ENCODE measurements at regions not wholly inside any gene's neighbourhood (a gene's known extent, or its start where the extent isn't known, plus 50 kb on each side); places are given as distances from the start of the nearest gene placed in this dataset.
"Not testable (repeated sequence)": the region's sequence is repeated elsewhere in the genome, so short reads cannot be mapped to it uniquely, and the experiment has no call there.

GRCh38 chr6:14217728-14218518 lies 100.4 kb downstream of the CD83 start:
- no peak for DNase-seq (ENCODE audit: low read depth in 2 of 2)

GRCh38 chr6:14218519-14218800 lies 100.9 kb downstream of the CD83 start:
- no peak for DNase-seq (ENCODE audit: low read depth in 2 of 2)

GRCh38 chr6:14221564-14222279 lies 104.2 kb downstream of the CD83 start:
- no peak for DNase-seq (ENCODE audit: low read depth in 2 of 2)

DNA sequence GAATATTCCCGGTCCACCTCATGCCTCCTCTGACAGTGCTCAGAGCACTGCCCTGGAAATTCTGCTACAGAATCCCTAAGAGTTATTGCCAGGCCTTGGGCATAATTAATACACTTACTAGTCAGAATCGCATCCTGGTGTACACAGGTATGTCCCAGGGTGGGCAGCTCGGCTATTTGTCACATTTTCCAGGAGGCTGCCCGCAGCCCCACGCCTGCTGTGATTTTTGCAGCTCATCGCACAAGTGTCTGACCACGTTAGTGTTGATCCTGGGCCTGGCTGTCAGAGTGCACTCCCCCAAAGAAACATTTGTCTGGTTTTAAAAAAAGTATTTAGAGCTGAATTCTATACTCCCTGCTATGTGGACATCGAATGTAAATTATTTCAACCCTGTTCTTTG lies 105.4 kb downstream of the CD83 start:
- no peak for DNase-seq (ENCODE audit: low read depth in 2 of 2)

GRCh38 chr6:14224359-14225103 lies 107.0 kb downstream of the CD83 start:
- DNase-seq (ENCODE audit: low read depth in 2 of 2) = no peak

GRCh38 chr6:14226051-14226660 lies 108.6 kb downstream of the CD83 start:
- no peak for DNase-seq (ENCODE audit: low read depth in 2 of 2)

- DNase-seq (ENCODE audit: low read depth in 2 of 2) = peak; percentile 56 to 57
Observed at GRCh38 chr6:14228571-14228970, 111.0 kb downstream of the CD83 start.

GRCh38 chr6:14231071-14231483 lies 113.5 kb downstream of the CD83 start:
- no peak for DNase-seq (ENCODE audit: low read depth in 2 of 2)

GRCh38 chr6:14231501-14232280 lies 114.1 kb downstream of the CD83 start:
- no peak for DNase-seq (ENCODE audit: low read depth in 2 of 2)

- no peak for DNase-seq (ENCODE audit: low read depth in 2 of 2)
Observed at GRCh38 chr6:14232889-14233288, 115.3 kb downstream of the CD83 start.

GRCh38 chr6:14235653-14236356 lies 118.2 kb downstream of the CD83 start:
- no peak for DNase-seq (ENCODE audit: low read depth in 2 of 2)

DNA sequence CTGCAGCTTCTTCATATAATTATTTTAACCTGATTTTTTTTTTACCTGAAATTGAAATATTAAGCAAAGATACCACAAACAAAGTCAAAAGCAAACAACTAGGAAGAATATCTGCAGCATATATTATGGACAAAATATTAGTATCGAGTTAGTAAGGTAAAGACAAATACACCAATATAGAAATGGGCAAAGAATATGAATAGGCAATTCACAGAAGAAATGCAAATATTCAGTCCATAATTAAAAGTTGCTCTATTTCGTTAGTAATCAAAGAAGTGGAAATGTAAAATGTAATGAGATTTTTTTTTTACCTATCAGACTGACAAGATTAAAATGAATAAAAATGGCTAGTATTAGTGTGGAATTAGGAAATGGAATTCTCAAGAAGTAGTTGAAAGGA lies 121.5 kb downstream of the CD83 start:
- no peak for DNase-seq (ENCODE audit: low read depth in 2 of 2)

DNA sequence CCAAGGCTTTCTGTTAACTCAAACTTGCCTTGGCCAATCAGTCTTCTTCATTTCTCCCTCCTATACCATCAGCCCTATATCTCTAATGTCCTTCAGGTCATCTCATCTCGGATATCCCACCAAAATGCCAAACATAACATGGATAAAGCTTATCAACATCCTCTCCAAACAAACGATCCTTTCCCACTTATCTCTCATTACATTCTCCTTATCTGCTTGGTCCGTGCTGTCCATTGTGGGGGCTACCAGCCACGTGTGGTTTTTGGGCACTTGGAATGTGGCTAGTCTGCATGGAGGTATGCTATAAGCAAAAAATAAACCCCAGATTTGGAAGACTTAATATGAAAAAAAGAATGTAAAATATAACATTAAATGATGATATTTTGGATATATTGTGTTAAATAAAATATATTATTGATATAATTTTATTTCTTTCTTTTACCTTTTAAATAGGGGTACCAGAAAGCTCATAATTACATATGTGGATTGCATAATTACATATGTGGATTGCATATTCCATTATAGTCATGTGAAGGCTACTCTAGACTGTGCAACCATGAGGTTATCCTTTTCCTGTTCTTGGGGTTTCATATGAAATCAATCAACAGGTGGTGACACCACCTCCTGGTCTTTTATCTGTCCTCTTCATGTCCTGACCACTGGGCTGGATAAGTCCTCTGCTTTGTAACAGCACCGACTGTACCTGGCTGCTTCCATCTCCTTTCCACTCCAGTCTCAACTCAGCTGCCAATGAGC lies 123.0 kb downstream of the CD83 start:
- no peak for DNase-seq (ENCODE audit: low read depth in 2 of 2)

DNA sequence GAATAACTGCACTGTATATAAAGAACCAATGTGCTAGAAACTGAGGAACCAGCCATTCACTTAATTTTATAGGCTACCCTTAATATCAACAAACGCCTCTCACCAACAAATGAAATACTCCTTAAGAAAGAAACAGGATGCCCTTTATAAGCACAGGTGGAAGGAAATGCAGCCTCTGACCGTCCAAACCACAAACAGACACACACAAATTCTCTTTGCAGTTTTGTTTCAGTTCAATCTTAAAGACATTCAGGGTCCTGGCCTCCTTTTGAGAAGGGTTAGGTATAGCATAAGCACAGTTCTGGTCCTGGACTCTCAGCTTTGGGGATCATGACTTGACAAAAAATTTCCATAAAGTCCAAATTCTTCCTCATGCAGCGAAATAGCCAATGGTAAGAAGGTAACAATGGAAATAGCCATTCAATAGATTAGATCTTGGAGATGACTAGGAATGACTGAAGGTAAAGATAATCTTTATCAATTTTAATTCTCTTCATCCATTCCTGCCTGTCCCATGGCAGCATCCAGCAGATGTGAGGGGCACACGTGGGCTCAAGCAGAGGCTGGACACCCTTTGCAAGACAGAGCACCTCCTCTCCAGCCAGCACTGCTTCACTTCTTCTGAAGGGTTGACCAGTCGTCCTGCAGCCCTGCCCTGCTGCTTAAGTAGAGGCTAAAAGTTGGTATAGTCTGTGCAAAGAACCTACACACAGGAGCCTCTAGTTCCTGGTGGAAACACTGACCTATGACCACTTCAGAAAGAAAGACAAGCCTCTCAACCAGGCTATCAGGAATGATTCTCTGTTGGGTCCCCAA lies 123.9 kb downstream of the CD83 start:
- no peak for DNase-seq (ENCODE audit: low read depth in 2 of 2)

DNA sequence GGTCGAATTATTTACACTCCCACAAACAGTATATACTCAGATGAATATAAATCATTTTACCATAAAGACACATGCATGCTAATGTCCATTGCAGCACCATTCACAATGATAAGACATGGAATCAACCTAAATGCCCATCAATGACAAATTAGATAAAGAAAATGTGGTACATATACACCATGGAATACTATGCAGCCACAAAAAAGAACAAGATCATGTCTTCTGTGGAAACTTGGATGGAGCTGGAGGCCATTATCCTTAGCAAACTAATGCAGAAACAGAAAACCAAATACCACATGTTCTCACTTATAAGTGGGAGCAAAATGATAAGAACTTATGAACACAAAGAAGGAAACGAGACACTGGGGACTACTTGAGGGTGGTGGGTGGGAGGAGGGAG lies 125.3 kb downstream of the CD83 start:
- DNase-seq (ENCODE audit: low read depth in 2 of 2) = not testable (repeated sequence)

- DNase-seq (ENCODE audit: low read depth in 2 of 2) = no peak
Observed at GRCh38 chr6:14243597-14243996, 126.0 kb downstream of the CD83 start.

- DNase-seq (ENCODE audit: low read depth in 2 of 2) = no peak
Observed at GRCh38 chr6:14246876-14247275, 129.3 kb downstream of the CD83 start.

- no peak for DNase-seq (ENCODE audit: low read depth in 2 of 2)
Observed at GRCh38 chr6:14250573-14250972, 133.0 kb downstream of the CD83 start.

DNA sequence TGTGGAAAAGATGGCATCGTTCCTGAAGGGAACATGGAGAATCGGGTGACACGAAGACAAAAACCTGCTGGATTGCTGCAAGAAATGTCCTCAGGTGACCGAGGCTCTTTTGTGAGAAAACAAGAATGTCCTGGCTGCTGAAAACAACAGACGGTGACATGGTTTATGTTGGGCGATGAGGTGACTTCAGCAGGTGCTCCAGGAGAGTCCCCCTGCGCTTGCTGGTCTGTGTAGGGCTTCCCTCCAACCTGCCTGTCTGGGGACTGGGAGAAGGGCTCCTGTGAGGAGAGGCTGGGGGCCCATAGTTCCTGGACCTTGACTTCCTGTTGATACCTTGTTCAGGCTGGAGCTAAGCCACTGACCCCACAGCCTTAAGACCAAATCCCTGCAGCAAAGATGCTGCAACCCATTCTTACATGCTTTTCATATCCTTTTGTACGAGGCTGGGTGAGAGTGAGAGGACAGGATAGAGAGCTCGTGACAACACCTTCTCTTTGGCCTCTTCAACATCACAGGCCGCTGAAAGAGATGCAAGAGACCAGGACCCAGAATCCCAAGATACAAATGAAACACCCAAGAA lies 134.8 kb downstream of the CD83 start:
- no peak for DNase-seq (ENCODE audit: low read depth in 2 of 2)
